ENCODE measurements at regions not wholly inside any gene's neighbourhood (a gene's known extent, or its start where the extent isn't known, plus 50 kb on each side); places are given as distances from the start of the nearest gene placed in this dataset.

GRCh38 chr5:118778941-118779340, 209.4 kb downstream of the DTWD2 start:
- TF ChIP-seq POLR2AphosphoS5 (IDR thresholded peaks at IDR 0.05), result no peak
- no peak for TF ChIP-seq CTCF (IDR thresholded peaks at IDR 0.05)
- TF ChIP-seq POLR2A (IDR thresholded peaks at IDR 0.05), result no peak
